CD4-positive, alpha-beta T cell (primary cell): ENCODE measurements at regions not wholly inside any gene's neighbourhood (a gene's known extent, or its start where the extent isn't known, plus 50 kb on each side); places are given as distances from the start of the nearest gene placed in this dataset.

Source experiments
- ATAC-seq: fragments of 200-7000 bp; cut with Tn5 transposase; one replicate; pipeline ENCODE4 v1.10.0; 2022; ENCODE audit warnings: mild to moderate bottlenecking; ENCODE audit not compliant: poor library complexity
- CTCF ChIA-PET: fragments of 350-600 bp; sonication (Branson Sonifier 250); formaldehyde crosslinking; loops from one replicate; lab custom pipeline; 2021; ENCODE audit warnings: antibody characterized with exemption, inconsistent platforms; lab: Charles Lee
- POLR2A ChIA-PET: fragments of 350-600 bp; sonication (Branson Sonifier 250); formaldehyde crosslinking; loops from one replicate; lab custom pipeline; 2021; ENCODE audit warnings: antibody characterized with exemption, inconsistent platforms; lab: Charles Lee
- DNase-seq, 14 experiments: peaks; one replicate each; pipeline ENCODE4 v3.0.0-alpha.2; 2013 to 2020; ENCODE audit warnings: mixed read lengths in 2 of 14
- H3K27ac ChIP-seq, 2 donors: one replicate each; pipeline versions ENCODE4 v1.5.1 to v1.7.0; 2013; ENCODE audit warnings: low read length in 2 of 2, low read depth in 1 of 2, mild to moderate bottlenecking in 1 of 2
- H3K27me3 ChIP-seq, 2 experiments: 1 replicate in 1 of 2; 2 replicates in 1 of 2; pipeline versions ENCODE4 v1.6.1 to v1.7.0; 2013; ENCODE audit warnings: low read length in 2 of 2, control low read depth in 1 of 2, mild to moderate bottlenecking in 1 of 2, moderate library complexity in 1 of 2; ENCODE audit not compliant: insufficient read depth in 2 of 2, control insufficient read depth in 1 of 2
- H3K36me3 ChIP-seq: one replicate; pipeline ENCODE4 v1.6.1; 2013; ENCODE audit warnings: low read length, control low read depth; ENCODE audit not compliant: insufficient read depth
- H3K4me1 ChIP-seq: one replicate; pipeline ENCODE4 v1.6.1; 2013; ENCODE audit warnings: low read length, control low read depth; ENCODE audit not compliant: insufficient read depth
- H3K4me3 ChIP-seq: one replicate; pipeline ENCODE4 v1.5.1; 2013; ENCODE audit warnings: mild to moderate bottlenecking, low read length, moderate library complexity
- H3K9me3 ChIP-seq, 2 experiments: 1 replicate in 1 of 2; 2 replicates in 1 of 2; pipeline versions ENCODE4 v1.6.1 to v1.7.0; 2013; ENCODE audit warnings: low read length in 2 of 2, mild to moderate bottlenecking in 2 of 2, control low read depth in 1 of 2, moderate library complexity in 1 of 2; ENCODE audit not compliant: control insufficient read depth in 1 of 2, insufficient read depth in 1 of 2
- H3K27ac Mint-ChIP-seq: one replicate; pipeline ENCODE4 v1.8.0; 2020; ENCODE audit warnings: mixed read lengths
- H3K27me3 Mint-ChIP-seq: one replicate; pipeline ENCODE4 v1.8.0; 2021; ENCODE audit warnings: mixed read lengths
- H3K36me3 Mint-ChIP-seq: one replicate; pipeline ENCODE4 v1.8.0; 2021; ENCODE audit warnings: low read depth, mixed read lengths
- H3K4me1 Mint-ChIP-seq: one replicate; pipeline ENCODE4 v1.8.0; 2021; ENCODE audit warnings: low read depth, mixed read lengths
- H3K4me3 Mint-ChIP-seq: one replicate; pipeline ENCODE4 v1.8.0; 2020; ENCODE audit warnings: mild to moderate bottlenecking, mixed read lengths
- H3K9me3 Mint-ChIP-seq: one replicate; pipeline ENCODE4 v1.8.0; 2020; ENCODE audit warnings: mixed read lengths
- CTCF ChIP-seq: fragments of 200-600 bp; IDR thresholded peaks from one replicate; pipeline ENCODE4 v1.8.0; 2022; ENCODE audit warnings: antibody characterized with exemption, mild to moderate bottlenecking
- intact Hi-C, 2 experiments: fragments of 100-400 bp; cut with DNase I in 1 of 2; cut with micrococcal nuclease in 1 of 2; formaldehyde crosslinking; loops; one replicate each; pipeline versions ENCODE4 v1.15.1 to v1.9.0; 2023 to 2025; cut with DNase I, micrococcal nuclease

- no peaks in the 10 kb centered on the region for H3K36me3 Mint-ChIP-seq
Observed at GRCh38 chrX:39965051-39965573, 132.6 kb downstream of the BCOR start.

GRCh38 chrX:39966176-39966575 lies 131.6 kb downstream of the BCOR start:
- intact Hi-C loops: no loop called here
- Histone ChIP-seq H3K36me3 (no peaks in the 10 kb centered on the region), H3K4me1 (peaks cover 22% of the 10 kb centered on the region), H3K9me3 (no peaks in the 10 kb centered on the region), H3K27me3 (no peaks in the 10 kb centered on the region), H3K4me3 (no peak overlapping the region), H3K27ac (no peak overlapping the region)
- ChIA-PET CTCF (no interaction called here), POLR2A (no interaction called here)
- Mint-ChIP-seq H3K4me3 (no peak overlapping the region), H3K36me3 (peaks cover 3% of the 10 kb centered on the region), H3K27me3 (no peaks in the 10 kb centered on the region), H3K4me1 (peaks cover 21% of the 10 kb centered on the region), H3K9me3 (peaks cover 3% of the 10 kb centered on the region), H3K27ac (no peak overlapping the region)
- ATAC-seq: no peak
- no peak for DNase-seq
- TF ChIP-seq CTCF: no peak

More at GRCh38 chrX:39965051-39965573, 132.6 kb downstream of the BCOR start:
- no peaks in the 10 kb centered on the region for H3K36me3 ChIP-seq
- intact Hi-C loops: no loop called here
- CTCF ChIA-PET: no interaction called here
- H3K27ac ChIP-seq: no peak overlapping the region
- no peak for ATAC-seq
- Mint-ChIP-seq H3K4me1 (peaks cover 16% of the 10 kb centered on the region), H3K4me3 (no peak overlapping the region), H3K27me3 (no peaks in the 10 kb centered on the region), H3K9me3 (no peaks in the 10 kb centered on the region), H3K27ac (no peak overlapping the region)
- peaks cover 18% of the 10 kb centered on the region for H3K4me1 ChIP-seq
- TF ChIP-seq CTCF: no peak
- POLR2A ChIA-PET: no interaction called here
- no peak overlapping the region for H3K4me3 ChIP-seq
- DNase-seq: no peak
- no peaks in the 10 kb centered on the region for H3K27me3 ChIP-seq
- no peaks in the 10 kb centered on the region for H3K9me3 ChIP-seq

GRCh38 chrX:39967348-39967747 lies 130.4 kb downstream of the BCOR start:
- Histone ChIP-seq H3K4me1 (peaks cover 22% of the 10 kb centered on the region), H3K9me3 (peaks cover 0 to 5% of the 10 kb centered on the region in 2 experiments), H3K36me3 (no peaks in the 10 kb centered on the region), H3K27ac (no peak overlapping the region), H3K27me3 (no peaks in the 10 kb centered on the region), H3K4me3 (no peak overlapping the region)
- Mint-ChIP-seq H3K9me3 (peaks cover 4% of the 10 kb centered on the region), H3K27me3 (no peaks in the 10 kb centered on the region), H3K36me3 (peaks cover 5% of the 10 kb centered on the region), H3K27ac (no peak overlapping the region), H3K4me1 (peaks cover 21% of the 10 kb centered on the region), H3K4me3 (no peak overlapping the region)
- intact Hi-C loops: no loop called here
- CTCF ChIA-PET: no interaction called here
- no peak for TF ChIP-seq CTCF
- no peak for ATAC-seq
- no peak for DNase-seq
- POLR2A ChIA-PET: no interaction called here
